Activated CD8-positive, alpha-beta memory T cell treated with anti-CD3 and anti-CD28 coated beads for 24 hours (primary cell): ENCODE measurements at regions not wholly inside any gene's neighbourhood (a gene's known extent, or its start where the extent isn't known, plus 50 kb on each side); places are given as distances from the start of the nearest gene placed in this dataset.
"Not testable (repeated sequence)": the region's sequence is repeated elsewhere in the genome, so short reads cannot be mapped to it uniquely, and the experiment has no call there.

Experiments
- DNase-seq: peaks from one replicate; pipeline ENCODE4 v3.0.0-alpha.2; 2020

- DNase-seq: no peak
These were observed 257.7 kb downstream of the ACTR3B start for GRCh38 chr7:153017223-153017622.

- no peak for DNase-seq
These were observed 262.0 kb downstream of the ACTR3B start for GRCh38 chr7:153021542-153021941.

- DNase-seq: no peak
These were observed 263.1 kb downstream of the ACTR3B start for GRCh38 chr7:153022475-153023193.

GRCh38 chr7:153023194-153023592 is 263.6 kb downstream of the ACTR3B start:
- DNase-seq: no peak

- no peak for DNase-seq
These were observed 267.7 kb downstream of the ACTR3B start for GRCh38 chr7:153027210-153027609.

- no peak for DNase-seq
These were observed 268.4 kb downstream of the ACTR3B start for GRCh38 chr7:153027904-153028303.

- no peak for DNase-seq
These were observed 271.4 kb downstream of the ACTR3B start for GRCh38 chr7:153030976-153031375.

GRCh38 chr7:153034791-153035190 is 275.2 kb downstream of the ACTR3B start:
- DNase-seq: no peak

GRCh38 chr7:153036396-153037063 is 277.0 kb downstream of the ACTR3B start:
- DNase-seq: no peak

GRCh38 chr7:153043440-153043839 is 283.9 kb downstream of the ACTR3B start:
- no peak for DNase-seq

GRCh38 chr7:153044981-153045380 is 285.4 kb downstream of the ACTR3B start:
- no peak for DNase-seq

GRCh38 chr7:153047079-153047959 is 287.8 kb downstream of the ACTR3B start:
- DNase-seq: no peak

- DNase-seq: no peak
These were observed 292.7 kb downstream of the ACTR3B start for GRCh38 chr7:153052206-153052605.

- DNase-seq: no peak
These were observed 302.5 kb downstream of the ACTR3B start for GRCh38 chr7:153061910-153062528.

- no peak for DNase-seq
These were observed 305.5 kb downstream of the ACTR3B start for GRCh38 chr7:153065051-153065450.

GRCh38 chr7:153066711-153067110 is 307.2 kb downstream of the ACTR3B start:
- no peak for DNase-seq

- no peak for DNase-seq
These were observed 310.6 kb downstream of the ACTR3B start for GRCh38 chr7:153070141-153070540.

GRCh38 chr7:153072806-153073205 is 313.3 kb downstream of the ACTR3B start:
- no peak for DNase-seq

- DNase-seq: not testable (repeated sequence)
These were observed 316.7 kb downstream of the ACTR3B start for GRCh38 chr7:153076289-153076688.

GRCh38 chr7:153081496-153081895 is 321.9 kb downstream of the ACTR3B start:
- no peak for DNase-seq

GRCh38 chr7:153084278-153084677 is 324.7 kb downstream of the ACTR3B start:
- no peak for DNase-seq

- no peak for DNase-seq
These were observed 327.9 kb downstream of the ACTR3B start for GRCh38 chr7:153087498-153087897.

- DNase-seq: no peak
These were observed 329.0 kb downstream of the ACTR3B start for GRCh38 chr7:153088601-153089000.
